DND-41 (cell line): ENCODE measurements at regions not wholly inside any gene's neighbourhood (a gene's known extent, or its start where the extent isn't known, plus 50 kb on each side); places are given as distances from the start of the nearest gene placed in this dataset.

Source experiments
- ATAC-seq: fragments of 200-7000 bp; cut with Tn5 transposase; 3 replicates; pipeline ENCODE4 v1.9.1; 2021; ENCODE audit warnings: low read depth; ENCODE audit not compliant: insufficient read depth
- DNase-seq: peaks from one replicate; pipeline ENCODE4 v3.0.0-alpha.2; 2020
- H2AFZ ChIP-seq: 2 replicates; pipeline ENCODE4 v1.6.0; 2012; ENCODE audit warnings: low read depth, low read length
- H3K27ac ChIP-seq: 2 replicates; pipeline ENCODE4 v1.5.1; 2012; ENCODE audit warnings: low read length, inconsistent platforms
- H3K27me3 ChIP-seq: fragments of 200-600 bp; sonication (generic); 2 replicates; pipeline ENCODE4 v1.6.0; 2012; ENCODE audit warnings: low read length, mild to moderate bottlenecking, inconsistent platforms; ENCODE audit not compliant: insufficient read depth, poor library complexity
- H3K36me3 ChIP-seq: 2 replicates; pipeline ENCODE4 v1.5.1; 2012; ENCODE audit warnings: low read length, inconsistent platforms; ENCODE audit not compliant: insufficient read depth
- H3K4me1 ChIP-seq: 2 replicates; pipeline ENCODE4 v1.5.1; 2012; ENCODE audit warnings: mild to moderate bottlenecking, low read length; ENCODE audit not compliant: insufficient read depth
- H3K4me2 ChIP-seq: 2 replicates; pipeline ENCODE4 v1.6.0; 2012; ENCODE audit warnings: mild to moderate bottlenecking, moderate library complexity, low read length, inconsistent platforms; ENCODE audit not compliant: insufficient read depth
- H3K4me3 ChIP-seq, 2 experiments: fragments of 200-600 bp in 1 of 2; shearing (Covaris generic) in 1 of 2; 2 replicates each; pipeline ENCODE4 v1.5.1; 2012 to 2016; ENCODE audit warnings: inconsistent platforms in 2 of 2, low read length in 2 of 2, mild to moderate bottlenecking in 2 of 2, low read depth in 1 of 2, moderate library complexity in 1 of 2
- H3K79me2 ChIP-seq: 2 replicates; pipeline ENCODE4 v1.6.0; 2012; ENCODE audit warnings: low read length, inconsistent platforms; ENCODE audit not compliant: insufficient read depth
- H3K9ac ChIP-seq: 2 replicates; pipeline ENCODE4 v1.6.0; 2012; ENCODE audit warnings: low read depth, mild to moderate bottlenecking, inconsistent platforms, low read length, moderate library complexity
- H3K9me3 ChIP-seq: 2 replicates; pipeline ENCODE4 v1.5.1; 2012; ENCODE audit warnings: low read length, moderate library complexity, mild to moderate bottlenecking, inconsistent platforms; ENCODE audit not compliant: insufficient read depth, severe bottlenecking
- H4K20me1 ChIP-seq: 2 replicates; pipeline ENCODE4 v1.6.0; 2012; ENCODE audit warnings: low read length; ENCODE audit not compliant: insufficient read depth
- CTCF ChIP-seq: IDR thresholded peaks from 2 replicates; pipeline ENCODE4 v1.5.1; 2012; ENCODE audit warnings: borderline replicate concordance, low read length, moderate library complexity, mild to moderate bottlenecking; ENCODE audit not compliant: poor library complexity, severe bottlenecking; ENCODE audit errors: extremely low read depth
- EZH2 ChIP-seq: IDR thresholded peaks from 3 replicates; pipeline ENCODE4 v1.6.1; 2012; ENCODE audit warnings: borderline replicate concordance, low read depth, mild to moderate bottlenecking, moderate library complexity, low read length, inconsistent platforms; ENCODE audit not compliant: severe bottlenecking

- Histone ChIP-seq H3K4me1 (no peaks in the 10 kb centered on the region), H3K4me2 (no peak overlapping the region), H3K36me3 (no peaks in the 10 kb centered on the region), H3K27me3 (no peaks in the 10 kb centered on the region), H3K9ac (no peak overlapping the region), H3K4me3 (no peak overlapping the region), H3K9me3 (no peaks in the 10 kb centered on the region), H4K20me1 (no peaks in the 10 kb centered on the region), H3K79me2 (no peaks in the 10 kb centered on the region), H2AFZ (no peak overlapping the region), H3K27ac (no peak overlapping the region)
- no peak for TF ChIP-seq EZH2
- no peak for TF ChIP-seq CTCF
- DNase-seq (no peak), ATAC-seq (no peak)
Observed at GRCh38 chr2:67295851-67296250, 101.3 kb upstream of the ETAA1 start.

- H3K9ac ChIP-seq = no peak overlapping the region
- no peaks in the 10 kb centered on the region for H3K9me3 ChIP-seq
- no peaks in the 10 kb centered on the region for H3K36me3 ChIP-seq
- H3K4me1 ChIP-seq = no peaks in the 10 kb centered on the region
- H3K79me2 ChIP-seq = no peaks in the 10 kb centered on the region
- no peak overlapping the region for H3K4me2 ChIP-seq
- no peak for DNase-seq
- no peaks in the 10 kb centered on the region for H3K27me3 ChIP-seq
- no peak overlapping the region for H3K27ac ChIP-seq
- TF ChIP-seq CTCF (no peak), EZH2 (no peak)
- H3K4me3 ChIP-seq = no peak overlapping the region
- no peak for ATAC-seq
- H4K20me1 ChIP-seq = no peaks in the 10 kb centered on the region
- no peak overlapping the region for H2AFZ ChIP-seq
Observed at GRCh38 chr2:67304300-67304890, 92.7 kb upstream of the ETAA1 start.

GRCh38 chr2:67309281-67309680 lies 87.9 kb upstream of the ETAA1 start:
- peaks cover 4% of the 10 kb centered on the region for H3K27me3 ChIP-seq
- ATAC-seq (no peak), DNase-seq (no peak)
- no peak overlapping the region for H3K27ac ChIP-seq
- no peak for TF ChIP-seq CTCF
- no peak for TF ChIP-seq EZH2
- no peaks in the 10 kb centered on the region for H3K36me3 ChIP-seq
- no peak overlapping the region for H2AFZ ChIP-seq
- no peaks in the 10 kb centered on the region for H3K4me1 ChIP-seq
- no peak overlapping the region for H3K4me3 ChIP-seq
- H3K4me2 ChIP-seq = no peak overlapping the region
- H3K9ac ChIP-seq = no peak overlapping the region
- H3K79me2 ChIP-seq = no peaks in the 10 kb centered on the region
- no peaks in the 10 kb centered on the region for H4K20me1 ChIP-seq
- H3K9me3 ChIP-seq = no peaks in the 10 kb centered on the region

GRCh38 chr2:67311536-67311935 lies 85.6 kb upstream of the ETAA1 start:
- H3K36me3 ChIP-seq = no peaks in the 10 kb centered on the region
- no peak overlapping the region for H3K4me2 ChIP-seq
- H3K27ac ChIP-seq = no peak overlapping the region
- H3K9me3 ChIP-seq = no peaks in the 10 kb centered on the region
- no peak for DNase-seq
- no peak overlapping the region for H2AFZ ChIP-seq
- no peak overlapping the region for H3K9ac ChIP-seq
- no peak overlapping the region for H3K4me3 ChIP-seq
- no peaks in the 10 kb centered on the region for H3K79me2 ChIP-seq
- H4K20me1 ChIP-seq = no peaks in the 10 kb centered on the region
- H3K27me3 ChIP-seq = peaks cover 4% of the 10 kb centered on the region
- no peak for ATAC-seq
- TF ChIP-seq EZH2 = no peak
- no peak for TF ChIP-seq CTCF
- H3K4me1 ChIP-seq = no peaks in the 10 kb centered on the region
